GM19193 (cell line): ENCODE measurements at regions not wholly inside any gene's neighbourhood (a gene's known extent, or its start where the extent isn't known, plus 50 kb on each side); places are given as distances from the start of the nearest gene placed in this dataset.

Experiments
- POLR2A ChIP-seq: IDR thresholded peaks from 4 replicates; pipeline ENCODE4 v1.6.1; 2011; ENCODE audit not compliant: insufficient read depth, insufficient read length; ENCODE audit errors: extremely low read depth

- TF ChIP-seq POLR2A = no peak
Measured at GRCh38 chr5:164951570-164951969, 1446.2 kb downstream of the MAT2B start.

- TF ChIP-seq POLR2A = no peak
Measured at GRCh38 chr5:164958688-164959087, 1453.3 kb downstream of the MAT2B start.

DNA sequence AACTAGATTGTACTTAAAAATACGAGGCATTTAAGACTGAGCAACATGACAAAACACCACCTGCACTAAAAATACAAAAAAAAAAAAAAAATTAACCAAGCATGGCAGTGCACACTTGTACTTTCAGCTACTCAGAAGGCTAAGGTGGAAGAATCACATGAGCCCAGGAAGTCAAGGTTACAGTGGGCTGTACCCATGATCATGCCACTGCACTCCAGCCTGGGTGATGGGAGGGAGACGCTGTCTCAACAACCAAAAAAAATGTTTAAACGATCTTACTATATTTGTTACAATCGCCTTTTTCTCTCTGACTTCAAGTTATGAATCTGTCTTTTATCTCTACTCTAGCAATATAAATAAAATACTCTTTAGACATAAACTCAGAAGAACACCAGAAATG lies 1454.3 kb downstream of the MAT2B start:
- TF ChIP-seq POLR2A = no peak

DNA sequence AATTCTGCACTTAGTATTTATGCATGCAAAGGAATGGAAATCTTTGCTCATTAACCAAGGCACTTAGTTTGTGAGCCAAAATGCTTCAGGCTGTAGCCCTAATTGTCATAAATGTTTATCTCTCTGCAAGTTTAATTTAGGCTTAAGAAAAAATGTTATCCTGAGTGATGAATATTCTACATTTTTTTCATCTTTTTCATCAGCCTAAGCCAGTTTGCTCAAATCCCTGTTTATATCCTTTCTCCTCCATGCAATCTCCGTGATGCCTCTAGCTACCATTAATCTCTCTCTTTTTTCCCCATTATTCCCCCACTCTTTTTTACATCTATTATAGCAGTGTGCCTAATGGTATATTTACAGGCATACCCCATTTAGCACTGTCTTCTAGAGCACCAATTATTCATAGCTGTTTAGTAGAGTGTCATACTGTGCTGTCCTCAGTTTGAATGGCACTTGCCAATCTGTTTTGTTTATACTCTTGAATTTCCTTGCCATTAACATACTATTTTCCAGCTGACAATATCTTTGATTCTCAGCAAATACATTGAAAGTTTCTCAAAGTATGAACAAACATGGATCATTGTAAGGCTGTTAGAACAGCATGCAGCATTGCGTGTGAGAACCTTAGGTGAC lies 1457.0 kb downstream of the MAT2B start:
- no peak for TF ChIP-seq POLR2A

GRCh38 chr5:164966611-164967010 lies 1461.2 kb downstream of the MAT2B start:
- no peak for TF ChIP-seq POLR2A

DNA sequence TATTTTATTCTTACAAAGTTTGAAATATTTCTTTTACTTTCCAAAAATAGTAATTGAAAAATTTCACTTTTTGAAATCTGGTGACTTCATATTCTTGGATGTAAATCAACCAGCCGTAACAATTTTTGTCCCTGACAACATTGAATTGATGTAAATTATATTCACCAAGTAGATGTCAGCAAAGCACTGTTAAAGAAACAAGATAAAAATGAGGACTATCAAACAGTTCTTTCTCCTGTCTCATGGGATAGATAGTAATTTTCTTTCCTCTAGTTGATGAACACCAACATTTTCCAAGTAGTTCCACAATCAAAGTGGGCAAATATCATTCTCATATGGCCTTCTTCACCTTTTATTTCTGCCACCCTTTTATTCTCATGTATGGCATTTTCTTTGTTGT lies 1461.9 kb downstream of the MAT2B start:
- TF ChIP-seq POLR2A = no peak

DNA sequence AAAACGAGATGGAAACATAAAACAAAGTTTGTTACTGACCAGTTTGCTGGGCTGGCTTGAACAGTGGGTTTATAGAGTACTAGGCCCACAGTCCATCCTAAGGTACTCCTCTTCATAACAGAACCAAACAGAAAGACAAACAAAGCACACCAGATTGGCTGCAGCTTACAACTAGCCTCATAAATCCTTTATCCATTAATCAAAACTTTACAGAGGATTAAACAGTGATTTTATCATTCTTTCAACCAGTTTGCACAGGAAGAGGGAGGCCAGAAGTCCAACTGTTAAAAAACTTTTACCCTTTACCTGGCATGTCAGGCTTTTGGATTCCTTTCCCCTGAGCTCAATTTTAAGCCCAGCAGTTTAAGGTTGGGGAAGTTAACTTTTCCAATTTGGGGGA lies 1467.6 kb downstream of the MAT2B start:
- TF ChIP-seq POLR2A = no peak

- no peak for TF ChIP-seq POLR2A
Measured at GRCh38 chr5:164975986-164976385, 1470.6 kb downstream of the MAT2B start.

DNA sequence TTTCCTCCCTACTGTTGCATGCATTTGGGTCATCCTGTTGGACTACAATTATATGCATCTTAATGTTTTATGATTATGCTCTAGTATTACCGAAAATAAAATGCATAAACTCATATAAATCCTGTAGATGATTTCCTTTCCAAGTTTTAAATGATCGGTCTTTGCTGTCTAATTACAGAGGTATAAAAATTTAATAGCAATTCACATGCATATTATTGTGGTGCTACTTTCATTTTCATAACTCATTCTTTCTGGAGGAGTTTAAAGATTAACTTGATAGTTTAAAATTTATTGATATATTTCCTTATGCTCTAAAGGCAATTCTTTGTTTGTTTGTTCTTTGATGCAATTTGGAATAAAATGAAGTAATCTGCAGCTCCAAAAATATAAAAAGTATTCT lies 1475.1 kb downstream of the MAT2B start:
- no peak for TF ChIP-seq POLR2A

- no peak for TF ChIP-seq POLR2A
Measured at GRCh38 chr5:164998142-164998541, 1492.7 kb downstream of the MAT2B start.

GRCh38 chr5:164998590-164998989 lies 1493.2 kb downstream of the MAT2B start:
- TF ChIP-seq POLR2A = no peak

GRCh38 chr5:165000479-165001190 lies 1495.2 kb downstream of the MAT2B start:
- no peak for TF ChIP-seq POLR2A

DNA sequence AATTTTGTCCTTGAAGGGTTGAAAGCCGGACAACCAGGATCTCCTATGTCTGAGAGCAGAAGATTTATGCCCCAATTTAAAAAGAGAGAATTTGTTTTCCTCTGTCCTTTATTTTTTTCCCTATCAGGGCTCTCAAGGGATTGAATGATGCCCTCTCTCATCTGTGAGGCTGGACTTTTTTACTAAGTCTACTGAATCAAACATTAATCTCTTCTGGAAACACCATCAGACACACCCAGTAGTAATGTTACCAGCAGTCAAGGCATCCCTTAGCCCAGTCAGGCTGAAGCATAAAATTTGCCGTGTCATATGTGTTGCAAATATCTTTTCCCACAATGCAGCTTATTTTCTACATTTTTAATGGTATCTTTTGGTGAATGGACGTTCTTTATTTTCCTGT lies 1497.9 kb downstream of the MAT2B start:
- TF ChIP-seq POLR2A = no peak

- TF ChIP-seq POLR2A = no peak
Measured at GRCh38 chr5:165004175-165004574, 1498.8 kb downstream of the MAT2B start.

DNA sequence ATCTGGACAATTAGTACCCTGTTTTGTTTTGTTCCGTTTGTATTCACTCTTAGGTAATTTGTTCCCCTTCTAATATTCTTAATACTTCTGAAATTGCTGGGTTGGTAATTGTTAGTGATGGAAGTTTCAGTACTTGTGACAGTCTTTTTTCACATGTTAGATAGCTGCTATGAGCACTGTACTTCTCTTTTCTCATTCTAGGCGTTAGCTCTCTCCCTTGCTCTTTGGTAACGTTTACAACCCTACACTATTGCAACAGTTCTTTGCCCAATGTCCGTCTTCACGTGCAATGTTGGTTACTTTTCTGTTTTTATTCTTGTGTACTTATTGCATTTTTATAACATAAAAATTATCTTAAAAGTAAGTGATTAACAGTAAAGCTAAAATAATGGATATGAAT lies 1509.0 kb downstream of the MAT2B start:
- no peak for TF ChIP-seq POLR2A

DNA sequence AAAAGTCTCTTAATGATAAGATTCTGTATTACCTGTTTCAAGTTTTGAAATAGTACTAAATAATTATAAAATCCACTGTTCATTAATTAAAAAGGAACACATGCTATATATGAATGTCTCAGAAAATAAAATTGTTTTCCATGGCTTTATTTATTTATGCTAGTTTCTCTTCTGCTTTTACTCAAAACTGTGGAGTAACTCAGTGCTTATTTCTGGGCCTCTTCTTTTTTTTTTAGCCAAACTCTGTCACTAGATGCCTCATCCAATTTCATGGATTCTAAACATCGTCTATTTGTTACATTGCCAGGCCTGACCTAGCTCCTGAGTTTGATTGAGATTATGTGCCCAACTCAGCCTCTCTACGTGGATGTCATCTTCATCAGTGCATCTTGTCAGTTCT lies 1509.7 kb downstream of the MAT2B start:
- no peak for TF ChIP-seq POLR2A

DNA sequence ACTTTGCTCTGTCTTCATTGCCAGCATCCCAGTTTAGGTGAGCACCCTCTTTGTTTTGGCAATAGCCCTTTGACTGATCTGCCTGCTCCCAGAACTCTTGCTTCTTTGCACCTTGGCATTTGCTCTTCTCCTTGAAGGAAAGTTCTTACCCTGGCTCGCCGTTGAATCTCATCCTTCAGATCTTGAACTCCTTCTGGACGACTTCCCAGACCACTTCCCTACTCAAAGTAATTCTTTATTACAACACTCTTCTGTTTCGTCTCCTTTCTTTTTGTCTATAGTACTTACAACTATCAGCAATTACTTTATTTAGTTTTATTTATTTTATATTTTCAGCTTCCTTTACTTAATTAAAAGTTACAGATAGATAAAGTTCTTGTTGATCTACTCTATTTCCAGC lies 1510.1 kb downstream of the MAT2B start:
- TF ChIP-seq POLR2A = no peak

DNA sequence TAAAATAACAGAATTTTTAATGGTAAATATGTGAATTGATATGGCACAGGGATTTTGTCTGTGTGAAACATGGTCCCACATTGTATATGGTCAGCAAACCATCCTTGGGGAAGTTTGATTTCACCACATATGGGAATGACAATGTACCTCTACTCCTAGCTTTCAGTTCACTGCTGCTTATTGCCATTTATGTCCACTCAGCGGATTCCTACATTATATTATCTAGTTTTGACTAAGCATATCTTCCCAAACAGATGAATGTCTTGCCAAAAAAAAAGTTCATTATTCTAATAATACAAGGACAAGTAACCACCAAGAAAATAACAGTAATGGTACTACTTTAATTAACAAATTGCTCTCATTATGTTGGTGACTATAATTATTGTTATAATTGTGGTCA lies 1521.6 kb downstream of the MAT2B start:
- no peak for TF ChIP-seq POLR2A

DNA sequence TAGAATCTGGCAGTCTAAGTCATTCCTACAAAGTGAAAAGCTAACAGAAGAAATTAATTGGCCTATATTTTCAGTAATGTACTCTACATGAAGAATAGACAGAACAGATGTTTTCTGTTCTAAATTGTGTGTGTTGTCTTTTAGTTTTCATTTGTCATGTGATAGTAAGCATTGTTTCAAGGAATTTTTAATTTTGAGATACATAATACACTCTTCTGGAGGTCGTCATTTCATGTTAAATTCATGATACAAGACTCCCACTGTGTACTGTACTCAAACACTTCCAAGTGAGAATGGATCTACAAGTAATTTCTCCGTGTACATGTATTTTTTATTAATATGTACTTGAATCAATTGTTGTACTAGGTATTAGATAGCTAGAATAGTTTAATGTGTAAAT lies 1522.9 kb downstream of the MAT2B start:
- TF ChIP-seq POLR2A = no peak
